ENCODE measurements at regions not wholly inside any gene's neighbourhood (a gene's known extent, or its start where the extent isn't known, plus 50 kb on each side); places are given as distances from the start of the nearest gene placed in this dataset.

DNA sequence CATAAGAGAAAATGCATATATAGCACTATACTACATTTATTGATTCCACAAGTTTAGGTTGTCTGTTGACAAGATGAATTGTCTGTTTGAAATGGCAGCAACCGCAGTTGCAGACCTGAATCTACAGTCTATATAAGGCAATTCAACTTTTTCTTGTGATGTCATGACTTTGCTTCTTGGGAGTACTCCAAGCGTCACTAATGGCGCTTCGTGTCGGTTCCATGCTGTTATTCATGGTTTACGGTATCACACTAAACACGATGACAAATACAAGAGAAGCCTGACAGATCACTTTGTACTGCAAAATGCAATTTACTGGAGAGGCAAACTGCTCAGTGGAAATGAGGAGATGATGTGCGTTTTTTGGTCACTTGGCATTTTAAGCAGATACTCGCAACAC lies 280.3 kb upstream of the TCF21 start:
- H3K9ac ChIP-seq (ENCODE audit: low read depth in 1 of 2, low read length in 2 of 2) = no peak overlapping the region
- no peaks in the 10 kb centered on the region for H3K4me1 ChIP-seq (ENCODE audit: control insufficient read depth in 4 of 4, insufficient read depth in 4 of 4, low read length in 3 of 4)
- no peak overlapping the region for H3K4me3 ChIP-seq (ENCODE audit: low read depth in 1 of 3, low read length in 3 of 3)
- TF ChIP-seq JUND (IDR thresholded peaks at IDR 0.05) = no peak
- no peak for TF ChIP-seq SP1 (IDR thresholded peaks at IDR 0.05)
- TF ChIP-seq, protein P1, sequence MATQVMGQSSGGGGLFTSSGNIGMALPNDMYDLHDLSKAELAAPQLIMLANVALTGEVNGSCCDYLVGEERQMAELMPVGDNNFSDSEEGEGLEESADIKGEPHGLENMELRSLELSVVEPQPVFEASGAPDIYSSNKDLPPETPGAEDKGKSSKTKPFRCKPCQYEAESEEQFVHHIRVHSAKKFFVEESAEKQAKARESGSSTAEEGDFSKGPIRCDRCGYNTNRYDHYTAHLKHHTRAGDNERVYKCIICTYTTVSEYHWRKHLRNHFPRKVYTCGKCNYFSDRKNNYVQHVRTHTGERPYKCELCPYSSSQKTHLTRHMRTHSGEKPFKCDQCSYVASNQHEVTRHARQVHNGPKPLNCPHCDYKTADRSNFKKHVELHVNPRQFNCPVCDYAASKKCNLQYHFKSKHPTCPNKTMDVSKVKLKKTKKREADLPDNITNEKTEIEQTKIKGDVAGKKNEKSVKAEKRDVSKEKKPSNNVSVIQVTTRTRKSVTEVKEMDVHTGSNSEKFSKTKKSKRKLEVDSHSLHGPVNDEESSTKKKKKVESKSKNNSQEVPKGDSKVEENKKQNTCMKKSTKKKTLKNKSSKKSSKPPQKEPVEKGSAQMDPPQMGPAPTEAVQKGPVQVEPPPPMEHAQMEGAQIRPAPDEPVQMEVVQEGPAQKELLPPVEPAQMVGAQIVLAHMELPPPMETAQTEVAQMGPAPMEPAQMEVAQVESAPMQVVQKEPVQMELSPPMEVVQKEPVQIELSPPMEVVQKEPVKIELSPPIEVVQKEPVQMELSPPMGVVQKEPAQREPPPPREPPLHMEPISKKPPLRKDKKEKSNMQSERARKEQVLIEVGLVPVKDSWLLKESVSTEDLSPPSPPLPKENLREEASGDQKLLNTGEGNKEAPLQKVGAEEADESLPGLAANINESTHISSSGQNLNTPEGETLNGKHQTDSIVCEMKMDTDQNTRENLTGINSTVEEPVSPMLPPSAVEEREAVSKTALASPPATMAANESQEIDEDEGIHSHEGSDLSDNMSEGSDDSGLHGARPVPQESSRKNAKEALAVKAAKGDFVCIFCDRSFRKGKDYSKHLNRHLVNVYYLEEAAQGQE (IDR thresholded peaks at IDR 0.05) = no peak
- TF ChIP-seq, protein P2, sequence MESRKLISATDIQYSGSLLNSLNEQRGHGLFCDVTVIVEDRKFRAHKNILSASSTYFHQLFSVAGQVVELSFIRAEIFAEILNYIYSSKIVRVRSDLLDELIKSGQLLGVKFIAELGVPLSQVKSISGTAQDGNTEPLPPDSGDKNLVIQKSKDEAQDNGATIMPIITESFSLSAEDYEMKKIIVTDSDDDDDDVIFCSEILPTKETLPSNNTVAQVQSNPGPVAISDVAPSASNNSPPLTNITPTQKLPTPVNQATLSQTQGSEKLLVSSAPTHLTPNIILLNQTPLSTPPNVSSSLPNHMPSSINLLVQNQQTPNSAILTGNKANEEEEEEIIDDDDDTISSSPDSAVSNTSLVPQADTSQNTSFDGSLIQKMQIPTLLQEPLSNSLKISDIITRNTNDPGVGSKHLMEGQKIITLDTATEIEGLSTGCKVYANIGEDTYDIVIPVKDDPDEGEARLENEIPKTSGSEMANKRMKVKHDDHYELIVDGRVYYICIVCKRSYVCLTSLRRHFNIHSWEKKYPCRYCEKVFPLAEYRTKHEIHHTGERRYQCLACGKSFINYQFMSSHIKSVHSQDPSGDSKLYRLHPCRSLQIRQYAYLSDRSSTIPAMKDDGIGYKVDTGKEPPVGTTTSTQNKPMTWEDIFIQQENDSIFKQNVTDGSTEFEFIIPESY (IDR thresholded peaks at IDR 0.05) = no peak
- TF ChIP-seq EGR1 (IDR thresholded peaks at IDR 0.05; ENCODE audit: low read depth in 2 of 2) = no peak
- TF ChIP-seq FOXA1 (IDR thresholded peaks at IDR 0.05) = no peak
- TF ChIP-seq, protein P3, sequence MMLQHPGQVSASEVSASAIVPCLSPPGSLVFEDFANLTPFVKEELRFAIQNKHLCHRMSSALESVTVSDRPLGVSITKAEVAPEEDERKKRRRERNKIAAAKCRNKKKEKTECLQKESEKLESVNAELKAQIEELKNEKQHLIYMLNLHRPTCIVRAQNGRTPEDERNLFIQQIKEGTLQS (IDR thresholded peaks at IDR 0.05) = no peak
- no peak for TF ChIP-seq HNF4A (conservative IDR thresholded peaks at IDR 0.05)
- TF ChIP-seq FOXA2 (IDR thresholded peaks at IDR 0.05) = no peak
- TF ChIP-seq, protein P4, sequence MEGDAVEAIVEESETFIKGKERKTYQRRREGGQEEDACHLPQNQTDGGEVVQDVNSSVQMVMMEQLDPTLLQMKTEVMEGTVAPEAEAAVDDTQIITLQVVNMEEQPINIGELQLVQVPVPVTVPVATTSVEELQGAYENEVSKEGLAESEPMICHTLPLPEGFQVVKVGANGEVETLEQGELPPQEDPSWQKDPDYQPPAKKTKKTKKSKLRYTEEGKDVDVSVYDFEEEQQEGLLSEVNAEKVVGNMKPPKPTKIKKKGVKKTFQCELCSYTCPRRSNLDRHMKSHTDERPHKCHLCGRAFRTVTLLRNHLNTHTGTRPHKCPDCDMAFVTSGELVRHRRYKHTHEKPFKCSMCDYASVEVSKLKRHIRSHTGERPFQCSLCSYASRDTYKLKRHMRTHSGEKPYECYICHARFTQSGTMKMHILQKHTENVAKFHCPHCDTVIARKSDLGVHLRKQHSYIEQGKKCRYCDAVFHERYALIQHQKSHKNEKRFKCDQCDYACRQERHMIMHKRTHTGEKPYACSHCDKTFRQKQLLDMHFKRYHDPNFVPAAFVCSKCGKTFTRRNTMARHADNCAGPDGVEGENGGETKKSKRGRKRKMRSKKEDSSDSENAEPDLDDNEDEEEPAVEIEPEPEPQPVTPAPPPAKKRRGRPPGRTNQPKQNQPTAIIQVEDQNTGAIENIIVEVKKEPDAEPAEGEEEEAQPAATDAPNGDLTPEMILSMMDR (IDR thresholded peaks at IDR 0.05; ENCODE audit: low read depth, low read length, missing input control) = no peak
- no peak for TF ChIP-seq RXRA (IDR thresholded peaks at IDR 0.05)
- no peak for TF ChIP-seq YY1 (IDR thresholded peaks at IDR 0.05)
- no peak for TF ChIP-seq GABPA (IDR thresholded peaks at IDR 0.05 in 1 of 2, conservative IDR thresholded peaks at IDR 0.05 in 1 of 2)
- TF ChIP-seq TAF1 (conservative IDR thresholded peaks at IDR 0.05) = no peak
- no peak for TF ChIP-seq HNF4G (IDR thresholded peaks at IDR 0.05)
- no peak for TF ChIP-seq RAD21 (IDR thresholded peaks at IDR 0.05)
- TF ChIP-seq NR2F2 (IDR thresholded peaks at IDR 0.05) = no peak
- TF ChIP-seq, protein P5, sequence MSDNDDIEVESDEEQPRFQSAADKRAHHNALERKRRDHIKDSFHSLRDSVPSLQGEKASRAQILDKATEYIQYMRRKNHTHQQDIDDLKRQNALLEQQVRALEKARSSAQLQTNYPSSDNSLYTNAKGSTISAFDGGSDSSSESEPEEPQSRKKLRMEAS (IDR thresholded peaks at IDR 0.05) = no peak
- WGBS = 90% methylated on average over 9 of the region's 9 CpGs
- no peaks in the 10 kb centered on the region for H3K36me3 ChIP-seq (ENCODE audit: control insufficient read depth in 4 of 4, insufficient read depth in 3 of 4, low read depth in 1 of 4, low read length in 3 of 4)
- no peak overlapping the region for H3K27ac ChIP-seq (ENCODE audit: low read depth in 1 of 2, low read length in 2 of 2)
- no peaks in the 10 kb centered on the region for H3K9me3 ChIP-seq (ENCODE audit: control insufficient read depth in 4 of 4, low read length in 3 of 4)
- peaks cover 0 to 9% (median 0%) of the 10 kb centered on the region in 4 donors for H3K27me3 ChIP-seq (ENCODE audit: control insufficient read depth in 4 of 4, insufficient read depth in 4 of 4, low read length in 3 of 4)
- DNase-seq (ENCODE audit: low spot score) = no peak
